ENCODE measurements at regions not wholly inside any gene's neighbourhood (a gene's known extent, or its start where the extent isn't known, plus 50 kb on each side); places are given as distances from the start of the nearest gene placed in this dataset.
"Not testable (repeated sequence)": the region's sequence is repeated elsewhere in the genome, so short reads cannot be mapped to it uniquely, and the experiment has no call there.

DNA sequence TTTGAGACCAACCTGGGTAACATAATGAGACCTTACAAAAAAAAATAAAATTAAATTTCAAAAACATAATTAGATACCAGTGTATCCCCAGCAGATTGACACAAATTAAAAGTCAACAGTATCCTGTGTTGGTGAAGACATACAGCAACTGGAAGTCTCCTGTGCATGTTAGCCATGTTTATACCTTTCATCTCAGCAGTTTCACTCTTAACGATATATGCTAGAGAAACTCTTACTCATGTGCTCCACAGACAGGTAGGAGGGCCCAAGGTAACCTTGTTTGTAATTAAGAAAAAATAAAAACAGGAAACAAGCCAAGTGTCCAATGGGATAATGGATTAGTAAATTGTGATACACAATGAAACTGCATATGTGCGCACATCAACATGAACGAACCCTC lies 50.1 kb upstream of the N4BP3 start:
- CTCF ChIA-PET = interaction anchor here (1.3 kb wide), 2 partner anchors 12 to 81 kb away, joined by 3 to 6 read pairs; no protein-coding TSS in a partner anchor

DNA sequence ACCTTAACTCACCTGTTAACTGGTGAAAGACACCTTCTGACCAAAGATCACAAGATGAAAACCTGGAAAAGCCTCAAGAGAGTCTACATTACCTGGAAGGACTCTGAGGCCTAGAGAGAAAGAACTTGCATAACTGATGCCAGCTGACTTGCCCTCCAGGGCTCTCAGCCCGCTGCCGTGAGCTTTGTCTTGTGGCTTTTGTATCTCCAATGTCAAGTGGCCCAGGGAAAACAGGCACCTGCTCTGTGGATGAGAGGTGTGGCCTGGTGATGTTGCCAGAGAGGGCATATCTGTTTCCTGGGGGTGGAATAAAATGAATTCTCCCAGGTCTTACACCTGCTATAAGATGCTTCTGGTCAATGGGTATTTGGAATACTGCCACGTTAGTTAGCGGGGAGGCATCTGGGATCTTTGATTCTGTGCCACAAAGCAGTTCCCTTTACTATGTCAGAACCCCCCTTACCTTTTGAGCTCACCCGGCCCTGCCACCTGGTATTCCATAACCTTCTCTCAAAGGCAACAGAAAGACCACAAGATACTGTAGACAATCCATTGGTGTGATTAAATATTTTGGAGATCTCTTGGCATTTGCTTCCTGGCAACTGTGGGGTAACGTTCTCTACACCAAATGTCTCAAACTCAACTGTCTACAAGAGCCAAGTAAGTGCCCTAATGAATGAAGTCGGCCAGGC lies 54.9 kb upstream of the N4BP3 start:
- CTCF ChIA-PET = no interaction called here
- POLR2A ChIA-PET = no interaction called here

More for the DNA sequence above, 50.1 kb upstream of the N4BP3 start:
- POLR2A ChIA-PET = no interaction called here

DNA sequence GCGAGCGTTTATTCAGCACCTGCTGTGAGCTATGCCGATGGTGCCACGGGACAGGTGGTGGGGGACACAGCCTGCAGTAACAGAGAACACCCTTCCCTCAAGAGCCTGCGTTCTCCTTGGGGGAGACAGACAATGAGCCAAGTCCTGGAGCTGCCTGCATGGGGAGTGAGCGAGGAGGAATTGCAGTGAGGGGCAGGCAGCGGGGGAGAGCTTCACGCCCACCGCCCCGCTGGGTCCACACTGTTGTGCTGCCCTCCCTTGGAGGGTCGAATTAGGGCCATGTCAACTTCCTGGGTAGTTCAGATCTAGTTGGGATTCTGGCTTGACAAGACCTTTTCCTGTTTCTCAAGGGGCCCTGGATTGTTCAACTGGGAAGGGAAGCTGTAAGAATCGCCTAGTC lies 55.5 kb upstream of the N4BP3 start:
- ChIA-PET CTCF (no interaction called here), POLR2A (no interaction called here)

DNA sequence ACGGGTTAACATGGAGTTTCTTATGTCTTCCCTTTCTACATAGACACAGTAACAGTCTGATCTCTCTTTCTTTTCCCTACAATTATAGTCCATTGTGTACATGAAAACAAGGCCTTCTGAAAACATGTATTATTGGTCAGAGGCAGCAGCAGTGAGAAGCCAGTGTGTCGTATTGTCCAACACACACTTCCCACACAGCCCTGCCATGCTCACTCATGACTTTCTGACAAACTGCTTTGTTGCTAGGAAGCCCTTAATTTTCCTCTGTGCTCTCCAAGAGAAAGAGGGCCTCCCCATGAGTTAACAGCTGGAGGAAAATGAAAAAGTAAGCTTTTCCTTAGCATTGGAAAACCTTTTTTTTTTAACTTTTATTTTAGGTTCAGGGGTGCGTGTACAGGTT lies 56.4 kb upstream of the N4BP3 start:
- ChIA-PET CTCF (no interaction called here), POLR2A (no interaction called here)

DNA sequence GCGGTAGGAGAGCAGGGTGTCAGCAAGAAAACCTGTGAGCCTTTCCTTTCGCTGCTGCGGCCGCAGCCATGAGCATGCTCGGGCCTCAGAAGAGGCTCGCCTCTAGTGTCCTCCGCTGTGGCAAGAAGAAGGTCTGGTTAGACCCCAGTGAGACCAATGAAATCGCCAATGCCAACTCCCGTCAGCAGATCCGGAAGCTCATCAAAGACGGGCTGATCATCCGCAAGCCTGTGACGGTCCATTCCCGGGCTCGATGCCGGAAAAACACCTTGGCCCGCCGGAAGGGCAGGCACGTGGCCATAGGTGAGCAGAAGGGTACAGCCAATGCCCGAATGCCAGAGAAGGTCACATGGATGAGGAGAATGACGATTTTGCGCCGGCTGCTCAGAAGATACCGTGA lies 57.8 kb upstream of the N4BP3 start:
- CTCF ChIA-PET, POLR2A ChIA-PET: not testable (repeated sequence)

DNA sequence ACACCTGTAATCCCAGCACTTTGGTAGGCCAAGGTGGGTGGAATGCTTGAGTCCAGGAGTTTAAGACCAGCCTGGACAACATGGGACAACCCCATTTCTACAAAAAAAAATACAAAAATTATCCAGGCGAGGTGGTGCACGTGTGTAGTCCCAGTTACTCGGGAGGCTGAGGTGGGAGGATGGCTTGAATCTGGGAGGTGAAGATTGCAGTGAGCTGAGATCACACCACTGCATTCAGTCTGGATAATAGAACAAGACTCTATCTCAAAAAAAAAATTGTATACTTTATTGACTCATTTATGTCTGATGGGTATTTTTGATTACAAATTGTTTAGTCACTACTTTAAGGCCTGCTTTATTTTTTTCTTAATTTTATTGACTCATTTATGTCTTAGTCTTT lies 56.0 kb upstream of the PROP1 start:
- CTCF ChIA-PET, POLR2A ChIA-PET: not testable (repeated sequence)

DNA sequence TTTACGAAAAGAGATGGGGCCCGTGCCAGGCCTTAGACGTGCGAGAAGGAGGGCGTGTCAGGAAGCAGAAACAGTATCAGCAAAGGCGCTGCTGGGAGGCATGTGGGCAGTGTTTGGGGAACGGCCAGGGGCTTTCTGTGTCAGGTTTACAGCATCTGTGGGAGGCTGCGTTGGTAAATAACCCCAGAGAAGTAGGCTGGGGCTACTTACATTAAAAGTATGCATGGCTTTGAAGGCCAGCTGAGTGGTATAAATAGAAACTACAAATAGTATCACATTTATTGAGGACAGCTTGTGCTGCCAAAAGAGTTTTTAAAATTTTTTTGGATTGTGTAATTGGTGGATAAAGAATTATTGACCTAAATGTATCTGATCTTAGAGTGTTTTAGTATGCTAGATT lies 54.8 kb upstream of the PROP1 start:
- POLR2A ChIA-PET, CTCF ChIA-PET: not testable (repeated sequence)

DNA sequence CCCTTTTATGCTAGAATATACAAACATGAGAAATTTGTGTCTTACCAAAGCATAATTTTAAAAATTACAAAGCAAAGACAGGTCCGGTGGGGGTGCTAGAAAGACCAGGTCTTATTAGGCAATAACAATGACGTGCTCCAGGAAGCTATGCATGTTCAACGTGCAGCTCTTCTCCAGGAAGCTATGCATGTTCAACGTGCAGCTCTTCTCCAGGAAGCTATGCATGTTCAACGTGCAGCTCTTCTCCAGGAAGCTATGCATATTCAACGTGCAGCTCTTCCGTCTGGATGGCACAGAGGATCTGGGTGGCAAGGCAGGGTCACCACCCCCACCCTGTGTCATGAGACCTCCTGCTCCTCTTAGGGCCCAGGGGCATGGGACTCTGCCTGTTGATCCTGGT lies 51.9 kb upstream of the PROP1 start:
- POLR2A ChIA-PET, CTCF ChIA-PET: not testable (repeated sequence)

DNA sequence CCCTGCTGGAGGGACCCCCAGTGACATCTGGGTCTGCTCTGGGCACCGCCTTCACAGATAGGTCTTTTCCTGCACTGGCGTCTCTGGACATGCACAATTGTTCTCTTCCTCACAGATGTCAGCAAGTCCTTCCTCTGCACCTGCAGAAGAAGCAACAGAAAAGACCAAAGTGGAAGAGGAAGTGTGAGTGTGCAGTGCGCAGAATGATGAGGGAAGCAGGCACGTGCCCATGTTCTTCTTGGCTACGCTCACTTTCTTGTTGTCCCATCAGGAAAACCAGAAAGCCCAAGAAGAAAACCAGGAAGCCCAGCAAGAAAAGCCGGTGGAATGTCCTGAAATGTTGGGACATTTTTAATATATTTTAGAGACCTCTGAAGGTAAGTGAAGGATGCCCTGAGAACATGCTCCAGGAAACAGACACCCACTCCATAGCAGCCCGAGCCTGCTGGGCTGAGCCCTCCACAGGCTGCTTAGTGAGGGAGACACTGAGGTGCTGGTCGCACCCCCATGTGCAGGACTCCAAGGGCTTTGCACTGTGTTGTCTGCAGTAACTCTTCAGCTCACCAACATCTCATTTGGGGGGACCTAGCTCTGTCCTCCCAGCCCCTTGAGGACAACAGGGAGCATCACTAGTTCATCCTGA lies 50.8 kb upstream of the PROP1 start:
- POLR2A ChIA-PET, CTCF ChIA-PET: not testable (repeated sequence)

DNA sequence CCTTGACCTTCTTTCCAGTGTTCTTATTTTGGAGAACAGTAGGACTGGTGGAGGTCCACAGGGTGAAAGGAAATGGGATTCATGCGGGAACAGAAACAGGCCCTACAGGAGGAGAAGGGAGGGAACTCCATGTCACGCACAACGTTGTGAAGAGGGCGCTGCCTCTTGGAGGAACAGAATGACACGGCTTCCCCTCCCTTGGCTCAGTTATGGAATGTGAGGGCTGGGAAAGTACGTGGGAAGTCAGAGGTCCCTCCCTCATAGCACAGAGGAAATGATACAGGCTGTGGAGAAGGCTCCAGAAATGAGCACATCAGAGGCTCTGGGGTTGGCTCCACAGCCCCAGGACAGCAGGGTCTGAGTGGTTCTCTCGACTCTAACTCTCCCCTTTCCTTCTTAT lies 49.9 kb upstream of the PROP1 start:
- POLR2A ChIA-PET = not testable (repeated sequence)

More for the DNA sequence above, 49.9 kb upstream of the PROP1 start:
- CTCF ChIA-PET = not testable (repeated sequence)

Measured in activated CD8-positive, alpha-beta memory T cell treated with anti-CD3 and anti-CD28 coated beads for 36 hours (primary cell).